GM12891 (cell line): ENCODE measurements at regions not wholly inside any gene's neighbourhood (a gene's known extent, or its start where the extent isn't known, plus 50 kb on each side); places are given as distances from the start of the nearest gene placed in this dataset.

Experiments
- POLR2A ChIP-seq: IDR thresholded peaks from 2 replicates; pipeline ENCODE4 v1.6.1; 2011; ENCODE audit warnings: low read depth, low read length, control low read depth
- POLR2AphosphoS5 ChIP-seq: IDR thresholded peaks from 2 replicates; pipeline ENCODE4 v1.6.1; 2011; ENCODE audit warnings: low read depth, low read length, control low read depth

- TF ChIP-seq POLR2A (no peak), POLR2AphosphoS5 (no peak)
Measured at GRCh38 chr1:220955116-220955515, 75.9 kb downstream of the HLX start.
